IMR-90 (cell line): ENCODE measurements at regions not wholly inside any gene's neighbourhood (a gene's known extent, or its start where the extent isn't known, plus 50 kb on each side); places are given as distances from the start of the nearest gene placed in this dataset.

Source experiments
- ATAC-seq: fragments of 200-7000 bp; cut with Tn5 transposase; 2 replicates; pipeline ENCODE4 v1.9.1; 2020; ENCODE audit warnings: low read depth, mild to moderate bottlenecking, moderate library complexity
- BruUV-seq: library from RNA; stranded (reverse); fragments of 400-500 nt; replicated peaks from 2 replicates; lab custom pipeline; 2021; lab: Mats Ljungman, UMichigan
- CTCF ChIA-PET: fragments of 300-600 bp; formaldehyde crosslinking; extraction: SDS; loops from one replicate; lab custom pipeline; 2021; ENCODE audit warnings: antibody characterized with exemption; lab: Yijun Ruan, JAX
- POLR2A ChIA-PET: fragments of 300-600 bp; sonication (Branson Sonifier 250); formaldehyde crosslinking; loops from one replicate; lab custom pipeline; 2022; ENCODE audit warnings: antibody characterized with exemption; ENCODE audit not compliant: unreplicated experiment; lab: Charles Lee
- DNase-seq: peaks from one replicate; pipeline ENCODE4 v3.0.0; 2013
- H2AFZ ChIP-seq: replicated peaks from 2 replicates; pipeline ENCODE3; 2013; ENCODE audit warnings: low read length, mild to moderate bottlenecking; ENCODE audit not compliant: poor library complexity
- H2AK5ac ChIP-seq: 2 replicates; pipeline ENCODE4 v1.6.1; 2013; ENCODE audit warnings: low read depth, low read length, inconsistent platforms
- H2AK9ac ChIP-seq: replicated peaks from 2 replicates; pipeline ENCODE3; 2013; ENCODE audit warnings: mild to moderate bottlenecking, low read depth, low read length, moderate library complexity; ENCODE audit not compliant: poor library complexity
- H2BK120ac ChIP-seq: 2 replicates; pipeline ENCODE4 v1.6.1; 2013; ENCODE audit warnings: low read depth, low read length, inconsistent platforms
- H2BK15ac ChIP-seq: 3 replicates; pipeline ENCODE4 v1.6.1; 2013; ENCODE audit warnings: low read depth, low read length, inconsistent platforms
- H2BK20ac ChIP-seq: 2 replicates; pipeline ENCODE4 v1.6.1; 2013; ENCODE audit warnings: low read depth, mild to moderate bottlenecking, inconsistent platforms, low read length, moderate library complexity
- H2BK5ac ChIP-seq: 2 replicates; pipeline ENCODE4 v1.6.1; 2013; ENCODE audit warnings: mild to moderate bottlenecking, low read depth, low read length, inconsistent platforms; ENCODE audit not compliant: poor library complexity, severe bottlenecking
- H3K14ac ChIP-seq: replicated peaks from 2 replicates; pipeline ENCODE4 v1.6.1; 2013; ENCODE audit warnings: low read depth, low read length, inconsistent platforms
- H3K18ac ChIP-seq: 2 replicates; pipeline ENCODE4 v1.6.1; 2013; ENCODE audit warnings: low read depth, low read length, control low read depth
- H3K23ac ChIP-seq: 2 replicates; pipeline ENCODE4 v1.6.1; 2013; ENCODE audit warnings: low read depth, low read length, inconsistent platforms
- H3K27ac ChIP-seq: 2 replicates; pipeline ENCODE4 v1.5.1; 2013; ENCODE audit warnings: mild to moderate bottlenecking, control low read depth, low read length; ENCODE audit not compliant: insufficient read depth
- H3K27me3 ChIP-seq: 2 replicates; pipeline ENCODE4 v1.6.1; 2013; ENCODE audit warnings: low read length; ENCODE audit not compliant: control insufficient read depth, insufficient read depth
- H3K36me3 ChIP-seq: 2 replicates; pipeline ENCODE4 v1.6.1; 2013; ENCODE audit warnings: low read length, mixed read lengths; ENCODE audit not compliant: control insufficient read depth, insufficient read depth
- H3K4ac ChIP-seq: 2 replicates; pipeline ENCODE4 v1.6.1; 2013; ENCODE audit warnings: low read depth, low read length, inconsistent platforms
- H3K4me1 ChIP-seq: 2 replicates; pipeline ENCODE4 v1.6.1; 2013; ENCODE audit warnings: low read length, mixed read lengths; ENCODE audit not compliant: control insufficient read depth, insufficient read depth
- H3K4me2 ChIP-seq: 2 replicates; pipeline ENCODE4 v1.6.1; 2013; ENCODE audit warnings: low read depth, mild to moderate bottlenecking, control low read depth, low read length, moderate library complexity
- H3K4me3 ChIP-seq: 2 replicates; pipeline ENCODE4 v1.5.1; 2013; ENCODE audit warnings: low read depth, mild to moderate bottlenecking, control low read depth, low read length, moderate library complexity; ENCODE audit not compliant: insufficient read depth
- H3K56ac ChIP-seq: 2 replicates; pipeline ENCODE4 v1.6.1; 2013; ENCODE audit warnings: low read length, inconsistent platforms; ENCODE audit not compliant: insufficient read depth; ENCODE audit errors: extremely low read depth
- H3K79me1 ChIP-seq, 2 experiments: 2 replicates each; pipeline ENCODE4 v1.6.1; 2013; ENCODE audit warnings: low read length in 2 of 2, inconsistent platforms in 1 of 2, low read depth in 1 of 2
- H3K9ac ChIP-seq: 2 replicates; pipeline ENCODE4 v1.6.1; 2013; ENCODE audit warnings: low read depth, low read length, control low read depth
- H3K9me1 ChIP-seq: 2 replicates; pipeline ENCODE4 v1.6.1; 2013; ENCODE audit warnings: low read length, inconsistent platforms; ENCODE audit not compliant: insufficient read depth
- H3K9me3 ChIP-seq: 2 replicates; pipeline ENCODE4 v1.6.1; 2013; ENCODE audit warnings: low read length; ENCODE audit not compliant: control insufficient read depth, insufficient read depth
- H4K20me1 ChIP-seq: 2 replicates; pipeline ENCODE4 v1.6.1; 2013; ENCODE audit warnings: low read length, inconsistent platforms; ENCODE audit not compliant: insufficient read depth
- H4K5ac ChIP-seq: 2 replicates; pipeline ENCODE4 v1.6.1; 2013; ENCODE audit warnings: mild to moderate bottlenecking, low read depth, low read length, control low read depth
- H4K8ac ChIP-seq, 2 experiments: 2 replicates each; pipeline ENCODE4 v1.6.1; 2013; ENCODE audit warnings: low read depth in 2 of 2, low read length in 2 of 2, control low read depth in 1 of 2, inconsistent platforms in 1 of 2
- H4K91ac ChIP-seq: 2 replicates; pipeline ENCODE4 v1.6.1; 2013; ENCODE audit warnings: low read depth, low read length, inconsistent platforms; ENCODE audit not compliant: insufficient read depth
- CHD1 ChIP-seq: IDR thresholded peaks from 2 replicates; pipeline ENCODE4 v1.6.1; 2012; ENCODE audit warnings: low read depth, low read length, improper control_type of control experiment
- MXI1 ChIP-seq: IDR thresholded peaks from 2 replicates; pipeline ENCODE4 v1.6.1; 2012; ENCODE audit warnings: low read depth, mild to moderate bottlenecking, low read length, moderate library complexity, borderline replicate concordance
- NFE2L2 ChIP-seq: fragments of 150-350 bp; IDR thresholded peaks from 2 replicates; pipeline ENCODE4 v1.6.1; 2016; ENCODE audit warnings: low read depth, mild to moderate bottlenecking, low read length
- RAD21 ChIP-seq: IDR thresholded peaks from 2 replicates; pipeline ENCODE4 v1.6.1; 2012; ENCODE audit warnings: low read length, improper control_type of control experiment
- RFX5 ChIP-seq: IDR thresholded peaks from 2 replicates; pipeline ENCODE4 v1.8.0; 2012; ENCODE audit warnings: low read depth, mild to moderate bottlenecking, low read length, moderate library complexity
- WGBS, 2 experiments: methylation state at CpG; one replicate each; pipeline versions ENCODE4 v1.1.5 to v1.1.7; 2013; ENCODE audit warnings: missing lambda C conversion rate in 2 of 2; ENCODE audit not compliant: insufficient read length in 1 of 2; ENCODE audit errors: extremely low coverage in 2 of 2; 5-methylcytosine and 5-hydroxymethylcytosine counted together
- dilution Hi-C: fragments of 300-500 bp; cut with HindIII; formaldehyde crosslinking; loops from one replicate; pipeline ENCODE4 v1.14.3; 2018; ENCODE audit warnings: low sequenced_read_pairs; ENCODE audit not compliant: unreplicated experiment
- in situ Hi-C: fragments of 300-500 bp; cut with MboI; formaldehyde crosslinking; loops from 3 replicates; pipeline ENCODE4 v1.14.3; 2019; ENCODE audit warnings: low sequenced_read_pairs, inconsistent platforms, mixed read lengths
- intact Hi-C: fragments of 100-400 bp; cut with micrococcal nuclease; formaldehyde crosslinking; loops from 2 replicates; pipeline ENCODE4 v1.10.0; 2022

DNA sequence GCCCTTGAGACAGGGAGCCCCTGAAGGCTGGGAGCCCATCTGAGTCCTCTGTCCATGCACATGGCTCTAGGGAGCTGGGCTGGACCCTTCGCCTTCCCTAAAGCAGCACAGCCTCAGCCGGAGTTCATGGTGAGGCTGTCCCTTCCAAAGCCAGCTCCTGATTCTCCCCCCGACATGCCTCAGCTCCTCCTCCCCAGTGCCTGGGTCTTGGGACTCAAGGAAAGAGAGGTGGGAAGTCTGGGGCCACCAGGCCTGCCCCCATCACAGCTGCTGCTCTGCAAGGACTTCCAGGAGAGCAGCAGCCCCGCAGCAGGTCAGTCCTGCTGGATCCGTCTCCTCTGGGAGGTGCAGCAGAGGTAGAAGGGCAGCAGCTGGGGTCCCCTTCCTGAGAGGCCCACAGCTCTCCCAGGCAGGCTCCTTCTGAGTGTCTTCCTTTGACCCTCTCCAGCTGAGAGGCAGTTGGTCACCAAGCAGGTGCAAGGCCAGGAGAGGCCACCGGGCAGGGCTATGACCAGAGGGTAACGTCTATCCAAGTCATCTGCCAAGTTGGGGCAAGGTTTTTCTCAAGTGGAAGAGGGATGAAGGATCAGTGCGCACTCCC is 90.5 kb downstream of the ADRA2C start:
- Histone ChIP-seq H3K14ac (no peak overlapping the region), H3K27ac (no peak overlapping the region), H4K8ac (no peak overlapping the region), H3K23ac (no peak overlapping the region), H3K4me1 (no peaks in the 10 kb centered on the region), H3K79me1 (no peaks in the 10 kb centered on the region), H2AK9ac (no peak overlapping the region), H3K9me1 (no peaks in the 10 kb centered on the region), H4K20me1 (no peaks in the 10 kb centered on the region), H3K18ac (no peak overlapping the region), H3K36me3 (no peaks in the 10 kb centered on the region), H3K4ac (no peak overlapping the region), H4K91ac (no peak overlapping the region), H3K56ac (no peak overlapping the region), H2BK5ac (no peak overlapping the region), H3K4me2 (no peak overlapping the region), H3K27me3 (peaks cover 57% of the 10 kb centered on the region), H2BK120ac (no peak overlapping the region), H3K4me3 (no peak overlapping the region), H2AFZ (no peak overlapping the region), H3K9ac (no peak overlapping the region), H2BK20ac (no peak overlapping the region), H2AK5ac (no peak overlapping the region), H4K5ac (no peak overlapping the region), H3K9me3 (no peaks in the 10 kb centered on the region), H2BK15ac (no peak overlapping the region)
- no peak for ATAC-seq
- TF ChIP-seq CHD1, result no peak
- TF ChIP-seq MXI1, result no peak
- TF ChIP-seq RFX5, result no peak
- TF ChIP-seq NFE2L2, result no peak
- no peak for TF ChIP-seq RAD21
- in situ Hi-C loops (no loop called here), dilution Hi-C loops (no loop called here), intact Hi-C loops (no loop called here)
- CTCF ChIA-PET, result interaction anchor here (0.9 kb wide), 1 partner anchor 12 kb away, joined by 3 read pairs; no protein-coding TSS in a partner anchor
- WGBS, 2 experiments, result 40% methylated on average over 2 of the region's 8 CpGs; no CpG with 5 or more reads in 1 of the 2 experiments
- BruUV-seq, result no TSS peak
- no peak for DNase-seq
- POLR2A ChIA-PET, result no interaction called here
